ENCODE measurements at regions not wholly inside any gene's neighbourhood (a gene's known extent, or its start where the extent isn't known, plus 50 kb on each side); places are given as distances from the start of the nearest gene placed in this dataset.

GRCh38 chr5:175598774-175599173 is 59.1 kb upstream of the HRH2 start:
- BruUV-seq (replicated peaks) = no TSS peak
- ChIA-PET CTCF (no interaction called here), SMC1A (ENCODE audit: uncharacterized antibody, unreplicated experiment) (no interaction called here), RAD21 (ENCODE audit: unreplicated experiment) (no interaction called here), POLR2A (no interaction called here)
- no peaks in the 10 kb centered on the region; a peak in 1 of 4 replicates for H3K27me3 ChIP-seq (replicated peaks in 1 of 2; ENCODE audit: control insufficient read depth in 2 of 2, insufficient read depth in 2 of 2, low read length in 1 of 2)
- no peak overlapping the region for H3K4me3 ChIP-seq
- no peak overlapping the region for H3K27ac ChIP-seq (ENCODE audit: control insufficient read depth, insufficient read depth)
- H3K4me2 ChIP-seq (ENCODE audit: control insufficient read depth, insufficient read depth) = no peak overlapping the region
- no peaks in the 10 kb centered on the region for H3K9me3 ChIP-seq (replicated peaks; ENCODE audit: control insufficient read depth, insufficient read depth, low read length)
- H4K20me1 ChIP-seq (ENCODE audit: control insufficient read depth, insufficient read depth) = no peaks in the 10 kb centered on the region
- in situ Hi-C loops (cut with MboI) = no loop called here
- no peaks in the 10 kb centered on the region for H3K4me1 ChIP-seq (ENCODE audit: control insufficient read depth, insufficient read depth, low read length)
- TF ChIP-seq CHD4 (IDR thresholded peaks at IDR 0.05) (no peak), TCF3 (IDR thresholded peaks at IDR 0.05; ENCODE audit: borderline replicate concordance, insufficient read depth, low read depth, low read length) (no peak), SMARCA5 (IDR thresholded peaks at IDR 0.05) (no peak), DPF2 (IDR thresholded peaks at IDR 0.05) (no peak), RELB (IDR thresholded peaks at IDR 0.05; ENCODE audit: low read depth) (no peak), JUND (IDR thresholded peaks at IDR 0.05; ENCODE audit: low read depth, low read length) (no peak), CTCF (IDR thresholded peaks at IDR 0.05 in 2 of 3, conservative IDR thresholded peaks at IDR 0.05 in 1 of 3; ENCODE audit: control insufficient read depth in 2 of 3, extremely low read depth in 1 of 3, insufficient read depth in 1 of 3, low read depth in 3 of 3, low read length in 3 of 3) (no peak), ZNF24 (IDR thresholded peaks at IDR 0.05) (no peak), FOS (IDR thresholded peaks at IDR 0.05; ENCODE audit: borderline replicate concordance, extremely low read depth, insufficient read length) (no peak), REST (IDR thresholded peaks at IDR 0.05; ENCODE audit: low read depth, low read length) (no peak), FOXK2 (IDR thresholded peaks at IDR 0.05) (no peak), BRCA1 (IDR thresholded peaks at IDR 0.05; ENCODE audit: low read depth, low read length) (no peak), POLR2AphosphoS5 (IDR thresholded peaks at IDR 0.05; ENCODE audit: low read length) (no peak), RUNX3 (IDR thresholded peaks at IDR 0.05; ENCODE audit: low read length) (no peak), YBX1 (IDR thresholded peaks at IDR 0.05) (no peak), ASH2L (IDR thresholded peaks at IDR 0.05; ENCODE audit: borderline replicate concordance, low read depth) (no peak), TCF12 (IDR thresholded peaks at IDR 0.05; ENCODE audit: low read depth, low read length) (no peak)
- H3K79me2 ChIP-seq (ENCODE audit: control insufficient read depth, insufficient read depth, low read length) = no peaks in the 10 kb centered on the region
- ATAC-seq (no peak), DNase-seq (ENCODE audit: low read depth, low spot score) (no peak), FAIRE-seq (no peak)
- H3K36me3 ChIP-seq (ENCODE audit: control insufficient read depth in 2 of 2, insufficient read depth in 2 of 2, low read length in 1 of 2) = no peaks in the 10 kb centered on the region
- H2AFZ ChIP-seq (ENCODE audit: control insufficient read depth, low read depth, low read length) = no peak overlapping the region
- intact Hi-C loops (cut with micrococcal nuclease; ENCODE audit: unreplicated experiment) = no loop called here
- no peak overlapping the region for H3K9ac ChIP-seq (ENCODE audit: control insufficient read depth, insufficient read depth, low read length)
- WGBS (ENCODE audit: insufficient coverage, insufficient replicate concordance, low lambda C conversion rate, missing lambda C conversion rate) = 73% methylated on average over 7 of the region's 7 CpGs
